ENCODE measurements at regions not wholly inside any gene's neighbourhood (a gene's known extent, or its start where the extent isn't known, plus 50 kb on each side); places are given as distances from the start of the nearest gene placed in this dataset.
"Not testable (repeated sequence)": the region's sequence is repeated elsewhere in the genome, so short reads cannot be mapped to it uniquely, and the experiment has no call there.

DNA sequence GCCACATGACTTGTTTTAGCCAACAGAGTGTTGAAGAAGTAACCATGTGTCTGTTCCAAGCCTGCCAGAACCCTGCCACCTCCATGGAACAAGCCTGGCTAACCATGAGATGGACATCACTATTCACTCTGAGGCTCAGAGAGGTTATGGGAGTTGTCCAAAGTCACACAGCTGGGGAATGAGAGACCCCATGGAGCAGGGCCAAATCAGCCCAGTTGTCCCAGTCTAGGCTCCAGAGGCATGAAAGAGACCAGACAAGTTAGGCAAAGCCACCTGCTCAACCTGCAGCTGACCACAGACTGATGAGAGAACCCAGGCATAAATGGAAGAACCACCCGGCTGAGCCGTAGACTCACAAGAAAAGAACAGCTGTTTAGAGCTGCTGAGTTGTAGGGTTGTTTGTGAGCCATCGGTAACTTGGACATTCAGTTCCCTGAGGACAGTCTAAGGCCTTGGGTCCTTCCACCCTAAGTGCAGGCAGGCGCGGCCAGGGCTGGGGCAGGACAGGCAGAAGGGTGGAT lies 74.7 kb upstream of the PHF21B start:
- ATAC-seq (no peak), DNase-seq (no peak)
- peaks cover 0 to 6% (median 2%) of the 10 kb centered on the region in 3 donors for H3K36me3 Mint-ChIP-seq
- H3K4me1 Mint-ChIP-seq, result peaks cover 0 to 4% (median 0%) of the 10 kb centered on the region in 4 donors
- no peak overlapping the region for H3K27ac Mint-ChIP-seq
- H3K9me3 Mint-ChIP-seq, result peaks cover 0 to 13% (median 5%) of the 10 kb centered on the region in 9 donors
- H3K4me3 Mint-ChIP-seq, result no peak overlapping the region
- H3K27me3 Mint-ChIP-seq, result peaks cover 16 to 39% (median 24%) of the 10 kb centered on the region in 5 donors
- POLR2A ChIA-PET, result no interaction called here

- DNase-seq, result no peak
- Mint-ChIP-seq H3K36me3 (no peaks in the 10 kb centered on the region), H3K27ac (no peak overlapping the region), H3K9me3 (peaks cover 0 to 7% (median 0%) of the 10 kb centered on the region in 9 donors), H3K27me3 (peaks cover 8 to 20% (median 11%) of the 10 kb centered on the region in 5 donors), H3K4me3 (no peak overlapping the region), H3K4me1 (no peaks in the 10 kb centered on the region)
- ATAC-seq, result no peak
- POLR2A ChIA-PET, result no interaction called here
Observed at GRCh38 chr22:45087802-45088201, 75.9 kb upstream of the NUP50 start.

DNA sequence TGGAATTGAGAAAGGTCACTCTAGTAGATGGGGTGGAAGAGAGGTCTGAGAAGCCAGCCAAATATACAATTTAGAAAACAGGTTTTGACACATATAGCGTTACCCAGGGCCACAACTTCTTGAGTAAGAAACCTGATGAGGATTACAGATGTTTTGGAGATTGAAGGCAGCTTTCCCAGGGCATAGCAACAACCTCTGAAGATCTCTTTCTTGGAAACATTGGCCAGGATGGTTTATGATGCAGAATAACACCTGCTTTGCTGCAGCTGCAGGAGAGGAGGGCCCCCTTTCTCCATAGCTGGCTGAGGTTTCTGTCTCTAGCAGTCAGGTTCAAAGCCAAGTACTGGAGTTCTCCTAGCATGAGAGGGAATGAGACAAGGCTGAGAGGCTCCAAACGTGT lies 75.1 kb upstream of the NUP50 start:
- H3K4me3 Mint-ChIP-seq, result no peak overlapping the region
- no peak for ATAC-seq
- H3K27me3 Mint-ChIP-seq, result peaks cover 6 to 13% (median 8%) of the 10 kb centered on the region in 5 donors
- no peak for DNase-seq
- no peaks in the 10 kb centered on the region for H3K4me1 Mint-ChIP-seq
- H3K36me3 Mint-ChIP-seq, result no peaks in the 10 kb centered on the region
- POLR2A ChIA-PET, result no interaction called here
- H3K27ac Mint-ChIP-seq, result no peak overlapping the region
- H3K9me3 Mint-ChIP-seq, result peaks cover 0 to 7% (median 0%) of the 10 kb centered on the region in 9 donors

- peaks cover 0 to 11% (median 0%) of the 10 kb centered on the region in 9 donors for H3K9me3 Mint-ChIP-seq
- H3K27me3 Mint-ChIP-seq, result peaks cover 1 to 18% (median 12%) of the 10 kb centered on the region in 5 donors
- no peak for DNase-seq
- ATAC-seq, result no peak
- no peaks in the 10 kb centered on the region for H3K36me3 Mint-ChIP-seq
- no peaks in the 10 kb centered on the region for H3K4me1 Mint-ChIP-seq
- no peak overlapping the region for H3K27ac Mint-ChIP-seq
- POLR2A ChIA-PET, result no interaction called here
- H3K4me3 Mint-ChIP-seq, result no peak overlapping the region
Observed at GRCh38 chr22:45090497-45090910, 73.2 kb upstream of the NUP50 start.

- no peak for ATAC-seq
- no peak for DNase-seq
- H3K27me3 Mint-ChIP-seq, result peaks cover 4 to 24% (median 14%) of the 10 kb centered on the region in 5 donors
- H3K4me3 Mint-ChIP-seq, result no peak overlapping the region
- POLR2A ChIA-PET, result no interaction called here
- no peaks in the 10 kb centered on the region for H3K36me3 Mint-ChIP-seq
- H3K9me3 Mint-ChIP-seq, result peaks cover 0 to 11% (median 0%) of the 10 kb centered on the region in 9 donors
- H3K4me1 Mint-ChIP-seq, result peaks cover 0 to 3% (median 0%) of the 10 kb centered on the region in 4 donors
- H3K27ac Mint-ChIP-seq, result peak overlapping the region in 1 of 10 donors; percentile 10
Observed at GRCh38 chr22:45091254-45091854, 72.4 kb upstream of the NUP50 start.

DNA sequence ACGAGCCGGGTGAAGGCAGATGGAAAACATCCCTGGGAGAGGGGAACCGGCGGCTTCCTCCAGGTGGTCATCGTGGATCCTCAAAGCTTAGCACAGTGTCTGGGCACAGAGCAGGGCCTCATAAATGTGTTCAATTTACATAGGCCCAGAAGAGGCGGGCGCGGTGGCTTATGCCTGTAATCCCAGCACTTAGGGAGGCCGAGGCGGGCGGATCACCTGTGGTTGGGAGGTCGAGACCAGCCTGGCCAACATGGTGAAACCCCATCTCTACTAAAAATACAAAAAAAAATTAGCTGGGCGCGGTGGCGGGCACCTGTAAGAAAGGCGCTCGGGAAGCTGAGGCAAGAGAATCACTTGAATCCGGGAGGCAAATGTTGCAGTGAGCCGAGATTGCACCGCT lies 71.8 kb upstream of the NUP50 start:
- Mint-ChIP-seq H3K27ac (peak overlapping the region in 1 of 10 donors; percentile 10), H3K27me3 (peaks cover 5 to 29% (median 15%) of the 10 kb centered on the region in 5 donors), H3K9me3 (peaks cover 0 to 11% (median 0%) of the 10 kb centered on the region in 9 donors)
- ATAC-seq, H3K4me1 Mint-ChIP-seq, H3K4me3 Mint-ChIP-seq, DNase-seq, H3K36me3 Mint-ChIP-seq, POLR2A ChIA-PET: not testable (repeated sequence)

GRCh38 chr22:45092644-45093043 lies 71.1 kb upstream of the NUP50 start:
- H3K27ac Mint-ChIP-seq, result no peak overlapping the region
- H3K4me3 Mint-ChIP-seq, result no peak overlapping the region
- ATAC-seq (no peak), DNase-seq (no peak)
- H3K9me3 Mint-ChIP-seq, result peaks cover 0 to 11% (median 0%) of the 10 kb centered on the region in 9 donors
- no peaks in the 10 kb centered on the region for H3K36me3 Mint-ChIP-seq
- POLR2A ChIA-PET, result no interaction called here
- peaks cover 5 to 37% (median 21%) of the 10 kb centered on the region in 5 donors for H3K27me3 Mint-ChIP-seq
- peaks cover 0 to 6% (median 0%) of the 10 kb centered on the region in 4 donors for H3K4me1 Mint-ChIP-seq

DNA sequence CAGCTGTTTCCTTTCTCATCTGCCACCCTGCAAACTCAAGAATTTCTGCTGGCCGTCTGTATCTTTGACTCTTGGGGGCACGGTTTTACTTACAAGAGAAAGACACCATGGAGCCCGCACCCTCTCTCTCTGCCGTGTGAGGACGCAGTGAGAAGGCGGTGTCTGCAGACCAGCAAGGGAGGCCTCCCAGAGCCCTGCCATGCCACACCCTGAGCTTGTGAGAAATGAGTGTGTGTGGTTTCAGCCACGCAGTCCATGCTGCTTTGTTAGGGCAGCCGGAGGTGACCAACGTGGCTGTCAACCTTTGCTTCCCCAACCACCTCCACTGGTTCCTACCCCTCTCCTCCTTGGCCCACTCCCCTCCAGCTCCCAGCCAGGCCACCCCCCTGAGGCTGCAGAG lies 70.1 kb upstream of the NUP50 start:
- no peak for ATAC-seq
- POLR2A ChIA-PET, result no interaction called here
- no peak for DNase-seq
- H3K27me3 Mint-ChIP-seq, result peaks cover 6 to 40% (median 21%) of the 10 kb centered on the region in 5 donors
- H3K4me3 Mint-ChIP-seq, result no peak overlapping the region
- peaks cover 0 to 11% (median 0%) of the 10 kb centered on the region in 9 donors for H3K9me3 Mint-ChIP-seq
- H3K27ac Mint-ChIP-seq, result no peak overlapping the region
- H3K4me1 Mint-ChIP-seq, result peaks cover 0 to 6% (median 0%) of the 10 kb centered on the region in 4 donors
- H3K36me3 Mint-ChIP-seq, result no peaks in the 10 kb centered on the region

DNA sequence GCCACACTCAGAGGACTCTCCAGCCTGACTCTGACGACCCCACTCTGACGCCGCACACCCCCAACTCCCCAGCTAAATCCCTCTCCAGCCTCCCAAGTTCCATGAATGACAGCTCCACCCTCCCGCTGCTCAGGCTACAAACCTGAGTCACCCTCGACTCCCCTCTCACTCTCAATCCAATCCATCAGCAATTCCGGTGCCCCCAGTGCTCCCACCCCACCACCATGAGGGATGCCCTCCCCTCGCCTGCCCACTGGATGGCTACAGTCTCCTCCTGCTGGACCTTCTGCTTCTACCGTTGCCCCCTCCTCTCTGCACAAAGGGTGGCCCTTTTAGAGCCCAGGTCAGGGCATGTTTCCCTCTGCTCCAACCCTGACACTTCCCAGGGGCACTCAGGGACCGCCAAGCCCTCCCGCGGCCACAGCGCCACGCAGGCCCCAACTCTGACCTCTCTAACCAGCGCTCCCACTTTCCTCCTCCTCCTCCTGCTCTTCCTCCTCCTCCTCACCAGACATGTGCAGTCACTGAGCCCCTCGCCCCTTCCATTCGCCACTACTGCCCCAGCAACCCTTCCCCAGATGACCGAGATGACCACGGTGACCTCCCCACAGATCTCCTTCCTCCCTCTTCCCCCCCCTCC lies 69.5 kb upstream of the NUP50 start:
- no peak for ATAC-seq
- no peak overlapping the region for H3K4me3 Mint-ChIP-seq
- no peak for DNase-seq
- H3K27me3 Mint-ChIP-seq, result peaks cover 8 to 40% (median 21%) of the 10 kb centered on the region in 5 donors
- peaks cover 0 to 6% (median 0%) of the 10 kb centered on the region in 4 donors for H3K4me1 Mint-ChIP-seq
- H3K27ac Mint-ChIP-seq, result peak overlapping the region in 1 of 10 donors; percentile 60
- POLR2A ChIA-PET, result no interaction called here
- H3K9me3 Mint-ChIP-seq, result peaks cover 0 to 11% (median 0%) of the 10 kb centered on the region in 9 donors
- no peaks in the 10 kb centered on the region for H3K36me3 Mint-ChIP-seq

GRCh38 chr22:45094825-45095224 lies 68.9 kb upstream of the NUP50 start:
- H3K27ac Mint-ChIP-seq, result no peak overlapping the region
- POLR2A ChIA-PET, result no interaction called here
- no peak for DNase-seq
- ATAC-seq, result no peak
- H3K27me3 Mint-ChIP-seq, result peaks cover 10 to 45% (median 21%) of the 10 kb centered on the region in 5 donors
- H3K9me3 Mint-ChIP-seq, result peaks cover 0 to 11% (median 0%) of the 10 kb centered on the region in 9 donors
- H3K4me3 Mint-ChIP-seq, result no peak overlapping the region
- H3K36me3 Mint-ChIP-seq, result no peaks in the 10 kb centered on the region
- peaks cover 0 to 6% (median 0%) of the 10 kb centered on the region in 4 donors for H3K4me1 Mint-ChIP-seq

- peak; percentile 36 to 49 for ATAC-seq
- Mint-ChIP-seq H3K36me3 (no peaks in the 10 kb centered on the region), H3K9me3 (peaks cover 0 to 8% (median 0%) of the 10 kb centered on the region in 9 donors), H3K4me3 (no peak overlapping the region), H3K27me3 (peaks cover 15 to 61% (median 25%) of the 10 kb centered on the region in 5 donors), H3K4me1 (peaks cover 0 to 6% (median 0%) of the 10 kb centered on the region in 4 donors), H3K27ac (no peak overlapping the region)
- peak in 7 of 10 donors; percentile 16 to 41 (median 25) for DNase-seq
- POLR2A ChIA-PET, result no interaction called here
Observed at GRCh38 chr22:45096256-45096907, 67.3 kb upstream of the NUP50 start.

DNA sequence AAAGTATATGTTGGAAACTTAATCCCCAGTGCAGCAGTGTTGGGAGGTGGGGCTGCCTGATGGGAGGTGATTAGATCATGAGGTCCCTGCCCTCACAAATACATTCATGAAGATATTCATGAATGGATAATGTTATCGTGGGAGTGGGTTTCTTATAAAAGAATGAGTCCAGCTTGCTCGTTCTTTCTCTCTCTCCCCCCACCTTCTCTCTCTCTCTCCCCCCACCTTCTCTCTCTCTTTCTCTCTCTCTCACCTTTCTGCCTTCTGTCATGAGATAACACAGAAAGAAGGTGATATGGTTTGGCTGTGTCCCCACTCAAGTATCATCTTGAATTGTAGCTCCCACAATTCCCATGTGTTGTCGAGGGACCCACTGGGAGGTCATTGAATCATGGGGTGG lies 66.7 kb upstream of the NUP50 start:
- Mint-ChIP-seq H3K27me3 (peaks cover 15 to 68% (median 30%) of the 10 kb centered on the region in 5 donors), H3K9me3 (peaks cover 0 to 7% (median 0%) of the 10 kb centered on the region in 9 donors), H3K27ac (no peak overlapping the region), H3K4me3 (no peak overlapping the region), H3K36me3 (no peaks in the 10 kb centered on the region), H3K4me1 (peaks cover 2 to 6% (median 4%) of the 10 kb centered on the region in 4 donors)
- no peak for ATAC-seq
- POLR2A ChIA-PET, result no interaction called here
- DNase-seq, result no peak

DNA sequence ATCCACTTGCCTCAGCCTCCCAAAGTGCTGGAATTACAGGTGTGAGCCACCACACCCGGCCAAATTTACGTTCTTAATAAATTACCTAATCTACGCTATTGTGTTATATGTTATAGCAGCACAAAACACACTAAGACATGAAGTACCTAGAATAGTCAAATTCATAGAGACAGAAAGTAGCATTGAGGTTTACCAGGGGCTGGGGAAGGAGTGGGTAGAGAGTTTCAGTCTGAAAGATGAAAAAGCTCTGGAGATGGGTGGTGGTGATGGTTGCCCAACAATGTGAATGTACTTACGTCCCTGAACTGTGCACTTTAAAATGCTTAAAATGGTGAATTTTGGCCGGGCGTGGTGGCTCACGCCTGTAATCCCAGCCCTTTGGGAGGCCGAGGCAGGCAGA lies 65.7 kb upstream of the NUP50 start:
- Mint-ChIP-seq H3K27me3 (peaks cover 15 to 71% (median 38%) of the 10 kb centered on the region in 5 donors), H3K36me3 (no peaks in the 10 kb centered on the region), H3K27ac (no peak overlapping the region), H3K4me1 (peaks cover 2 to 6% (median 4%) of the 10 kb centered on the region in 4 donors), H3K9me3 (peaks cover 0 to 3% (median 0%) of the 10 kb centered on the region in 9 donors), H3K4me3 (no peak overlapping the region)
- ATAC-seq, result no peak
- no peak for DNase-seq
- POLR2A ChIA-PET, result no interaction called here
